ENCODE measurements at regions not wholly inside any gene's neighbourhood (a gene's known extent, or its start where the extent isn't known, plus 50 kb on each side); places are given as distances from the start of the nearest gene placed in this dataset.

DNA sequence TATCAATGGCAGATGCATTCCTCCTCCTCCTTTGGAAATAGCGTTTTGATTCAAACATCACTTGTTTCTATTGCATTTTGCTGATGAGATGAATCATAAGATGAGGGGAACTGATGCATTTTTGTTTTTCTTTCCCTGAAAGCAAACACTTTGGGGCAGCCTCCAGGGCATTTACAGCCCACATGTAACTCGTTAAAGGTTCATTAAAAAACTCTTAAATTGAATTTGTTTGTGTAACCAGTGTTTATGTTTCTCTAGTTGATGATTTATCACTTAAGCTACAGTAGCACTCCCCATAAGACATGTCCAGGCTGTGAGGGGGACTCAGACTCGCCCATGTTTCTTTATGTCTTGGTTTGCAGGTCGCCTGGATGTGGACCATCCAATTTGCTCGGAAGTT is 246.1 kb upstream of the ANKH start:
- TF ChIP-seq CTCF (IDR thresholded peaks at IDR 0.05), result no peak
- no peak for TF ChIP-seq POLR2A (IDR thresholded peaks at IDR 0.05)

Measured in uterus (tissue), 2 donors.